SKM-1 treated with dmso at 0.1 percent for 144 hours (cell line): ENCODE measurements at regions not wholly inside any gene's neighbourhood (a gene's known extent, or its start where the extent isn't known, plus 50 kb on each side); places are given as distances from the start of the nearest gene placed in this dataset.
A peak's percentile ranks its signal among the peaks of the same experiment; 100 is the strongest.

Source experiments
- DNase-seq: peaks from one replicate; lab custom pipeline; 2025; ENCODE audit not compliant: unreplicated experiment; lab: John Stamatoyannopoulos, UW

DNA sequence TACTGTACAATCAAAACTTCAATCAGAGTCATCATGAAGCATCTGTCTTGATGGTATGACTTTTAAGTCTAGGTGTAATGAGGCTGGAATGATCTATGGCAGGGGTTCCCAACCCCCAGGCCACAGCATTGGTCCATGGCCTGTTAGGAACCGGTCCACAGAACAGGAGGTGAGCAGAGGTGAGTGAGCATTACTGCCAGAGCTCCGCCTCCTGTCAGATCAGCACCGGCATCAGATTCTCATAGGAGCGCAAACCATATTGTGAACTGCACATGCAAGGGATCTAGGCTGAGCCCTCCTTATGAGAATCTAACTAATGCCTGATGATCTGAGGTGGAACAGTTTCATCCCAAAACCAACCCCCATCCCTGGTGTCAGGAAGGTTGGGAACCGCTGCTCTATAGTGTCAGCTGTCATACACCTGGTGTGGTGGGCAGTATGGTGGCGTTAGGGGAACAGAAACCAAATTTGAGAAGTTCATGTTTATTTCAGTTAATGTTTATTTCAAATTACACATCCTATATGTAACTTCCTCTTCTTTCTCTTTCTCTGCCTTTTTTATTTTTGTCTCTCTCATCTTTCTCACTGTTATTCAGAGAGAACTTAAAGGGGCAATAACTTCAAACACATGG is 432.6 kb downstream of the TNS3 start:
- no peak for DNase-seq

DNA sequence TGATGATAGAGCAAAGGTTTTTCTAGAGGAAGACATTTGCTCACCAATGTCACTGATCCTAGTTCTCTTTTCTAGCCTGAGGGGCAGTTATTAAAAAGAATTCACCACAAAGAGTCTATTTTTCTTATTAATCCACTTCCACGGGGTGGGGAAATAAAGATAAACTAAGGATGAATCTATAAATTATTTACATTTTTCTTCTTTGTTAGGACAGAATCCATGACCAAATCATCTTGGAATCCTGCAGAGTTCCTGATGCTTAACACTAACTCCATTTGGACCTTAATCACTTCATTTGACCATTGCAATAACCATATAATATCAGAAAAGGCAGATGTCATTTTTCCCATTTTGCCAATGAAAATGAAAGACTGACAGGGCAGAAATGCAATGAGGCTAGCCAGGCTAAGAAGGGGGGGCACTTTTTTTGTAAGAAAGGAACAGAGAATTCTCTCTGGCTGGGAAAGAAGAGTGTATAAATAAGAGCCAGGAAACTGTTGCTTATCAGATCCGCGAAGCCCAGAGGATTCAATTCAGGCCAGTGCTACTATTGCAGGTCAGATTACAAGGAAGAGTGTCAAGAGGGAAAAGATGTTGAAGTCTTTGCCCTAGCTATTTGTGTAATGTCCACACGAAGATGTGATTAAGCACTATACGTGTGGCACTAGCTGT is 433.2 kb downstream of the TNS3 start:
- no peak for DNase-seq

DNA sequence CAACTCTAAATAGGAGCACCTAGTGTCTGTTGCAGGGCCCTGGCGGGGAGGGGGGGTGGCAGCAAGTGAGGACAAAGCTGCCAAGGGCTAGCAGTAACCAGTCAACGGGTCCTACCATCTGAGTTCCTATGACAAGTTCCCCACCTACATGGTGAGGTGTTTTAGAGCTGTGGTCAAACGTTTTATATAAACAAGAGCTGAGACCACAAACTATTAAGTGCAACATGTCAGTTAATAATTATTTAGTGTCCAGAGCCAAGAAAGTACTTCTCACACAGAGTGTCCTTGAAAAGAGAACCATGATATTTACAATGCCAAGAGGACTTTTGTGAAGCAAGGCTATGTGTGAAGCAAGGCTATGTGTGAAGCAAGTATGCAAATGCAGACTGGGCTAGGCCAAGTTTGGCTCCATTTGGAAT is 434.7 kb downstream of the TNS3 start:
- no peak for DNase-seq

DNA sequence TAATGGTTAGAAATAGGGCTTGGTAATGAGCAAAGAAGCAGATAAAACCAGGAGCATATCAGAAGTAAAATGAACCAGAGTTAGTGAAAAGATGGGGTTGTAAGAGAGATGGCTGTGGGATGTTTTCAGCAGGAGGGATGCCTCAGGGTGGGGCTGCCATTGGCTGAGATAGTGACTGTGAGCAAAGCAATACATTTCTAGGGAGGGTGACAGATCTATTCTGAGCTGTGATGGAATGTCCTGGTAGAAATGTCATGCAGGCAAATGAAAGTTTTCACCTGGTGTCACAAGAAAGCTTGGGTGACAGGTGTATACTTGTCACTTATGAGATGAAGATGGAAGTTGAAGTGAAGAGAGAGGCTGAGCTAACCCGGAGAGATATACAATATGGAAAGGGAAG is 435.9 kb downstream of the TNS3 start:
- DNase-seq: no peak

DNA sequence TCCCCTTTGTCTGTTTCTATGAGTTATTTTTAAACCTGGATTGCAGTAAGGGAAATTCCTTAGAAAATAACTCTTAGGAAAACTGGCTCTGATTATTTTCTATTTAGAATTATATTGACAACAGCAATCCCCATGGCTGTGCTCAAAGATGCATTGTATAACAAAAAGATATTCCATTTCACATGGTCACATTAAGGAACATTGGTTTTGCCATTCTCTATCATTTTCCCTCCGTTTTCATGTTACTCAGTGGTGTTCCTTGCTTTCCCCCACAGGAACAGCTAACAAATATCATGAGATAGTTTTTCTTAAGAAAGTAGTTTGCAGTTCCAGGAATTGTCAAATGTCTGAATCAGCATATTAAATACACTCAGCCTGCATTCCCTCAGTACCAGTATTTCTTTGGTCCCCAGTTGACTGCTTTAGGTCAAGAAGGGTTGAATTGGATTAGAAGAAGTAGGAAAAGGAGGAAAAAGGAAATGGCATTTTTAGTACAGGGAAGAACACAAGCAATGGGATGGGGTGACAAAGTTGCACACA is 436.7 kb downstream of the TNS3 start:
- no peak for DNase-seq

DNA sequence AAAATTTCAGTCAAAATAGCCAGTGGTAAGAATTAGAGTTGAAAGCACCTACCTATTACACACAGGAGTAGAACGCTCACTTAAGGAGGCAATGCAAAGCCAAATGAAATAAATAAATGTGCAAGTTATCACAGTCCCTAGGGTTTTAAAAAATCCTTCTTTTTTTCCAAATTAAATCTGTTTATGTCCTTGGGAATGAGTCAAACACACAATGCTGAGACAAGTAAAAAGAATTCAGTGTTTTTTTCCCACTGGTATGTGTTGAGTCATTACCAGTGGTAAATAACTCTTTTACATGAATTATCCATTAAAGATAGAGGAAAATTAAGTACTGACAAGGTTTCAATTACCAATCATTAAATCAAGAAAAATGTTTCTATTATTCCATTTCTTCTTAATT is 438.6 kb downstream of the TNS3 start:
- no peak for DNase-seq

DNA sequence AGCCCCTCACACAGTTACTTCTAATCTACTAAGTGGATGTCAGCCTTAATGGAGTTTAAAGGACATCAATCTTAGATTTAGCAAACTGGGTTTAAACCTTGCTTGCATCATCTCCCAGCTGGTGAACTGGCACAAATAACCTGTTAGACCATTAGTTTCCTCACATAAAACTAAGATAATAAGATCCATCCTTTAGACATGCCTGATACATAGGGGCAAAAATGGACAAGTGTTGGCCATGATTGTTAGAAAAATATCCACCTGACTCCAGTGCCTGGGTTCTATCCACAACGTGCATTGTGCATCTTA is 439.1 kb downstream of the TNS3 start:
- DNase-seq: no peak

DNA sequence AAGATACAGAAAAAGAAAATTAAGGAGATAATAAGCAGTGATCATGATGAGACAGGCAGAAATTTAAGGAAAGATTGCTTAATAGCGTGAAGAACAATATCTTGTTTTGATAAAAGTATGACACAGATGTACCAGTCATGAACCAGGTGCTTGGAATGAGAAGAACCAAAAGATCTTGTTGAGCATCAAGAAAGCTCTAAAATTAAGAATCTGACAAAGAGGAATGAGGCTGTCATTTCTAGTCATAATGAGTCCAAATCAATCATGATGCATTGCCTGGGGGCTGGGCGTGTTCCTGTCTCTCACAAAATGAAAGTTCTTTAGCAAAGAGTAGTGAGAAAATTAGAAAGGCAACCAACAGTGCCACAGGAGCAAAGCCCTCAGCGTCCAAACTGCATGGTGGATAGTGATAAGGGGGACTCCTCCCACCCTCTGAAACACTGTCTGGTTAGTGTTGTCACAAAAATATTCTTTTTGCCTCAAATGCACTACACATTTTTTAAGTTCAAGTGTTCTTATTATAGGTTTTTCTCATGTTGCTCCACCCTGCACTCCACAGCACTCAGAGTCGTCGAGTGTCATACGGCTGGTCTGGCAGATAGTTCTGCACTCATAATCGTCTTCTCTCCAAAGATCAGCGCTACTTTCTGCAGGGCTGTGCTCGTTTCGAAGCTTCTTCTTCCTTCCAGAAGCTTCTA is 439.6 kb downstream of the TNS3 start:
- DNase-seq: no peak

DNA sequence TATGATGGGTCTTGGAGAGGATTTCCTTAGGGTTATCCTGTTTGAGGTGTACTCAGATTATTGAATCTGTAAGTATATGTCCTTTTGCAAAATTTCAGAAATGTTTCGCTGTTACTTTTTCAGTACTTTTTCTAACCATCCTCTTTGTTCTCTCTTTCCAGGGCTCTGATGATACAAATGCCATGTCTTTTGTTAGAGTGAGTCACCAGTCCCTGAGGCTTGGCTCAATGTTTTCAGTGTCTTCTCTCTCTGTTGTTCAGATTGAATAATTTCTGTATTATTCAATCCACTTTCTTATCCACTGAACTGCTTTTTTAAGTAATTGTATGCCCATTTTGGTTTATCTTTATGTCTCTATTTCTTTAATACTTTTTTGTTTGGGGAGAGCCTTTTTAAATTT is 449.4 kb downstream of the TNS3 start:
- no peak for DNase-seq

DNA sequence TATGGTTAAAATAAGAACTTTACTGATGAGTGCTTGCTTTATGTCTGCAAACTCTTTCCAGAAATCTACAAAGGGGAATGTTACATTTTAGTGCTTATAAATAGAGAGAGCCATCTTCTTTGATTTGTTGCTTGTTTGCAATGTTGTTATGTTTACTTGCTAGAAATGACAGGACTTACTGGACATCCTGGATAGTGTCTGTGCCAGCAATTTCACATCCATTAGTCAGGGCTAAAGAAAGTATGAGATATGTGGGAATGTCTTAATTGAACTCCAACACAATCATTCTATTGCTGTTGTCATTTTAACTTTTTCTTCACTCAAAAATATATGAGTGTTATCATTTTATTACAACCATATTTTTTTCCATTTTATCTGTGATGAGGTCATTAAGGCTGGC is 453.2 kb downstream of the TNS3 start:
- DNase-seq: no peak

DNA sequence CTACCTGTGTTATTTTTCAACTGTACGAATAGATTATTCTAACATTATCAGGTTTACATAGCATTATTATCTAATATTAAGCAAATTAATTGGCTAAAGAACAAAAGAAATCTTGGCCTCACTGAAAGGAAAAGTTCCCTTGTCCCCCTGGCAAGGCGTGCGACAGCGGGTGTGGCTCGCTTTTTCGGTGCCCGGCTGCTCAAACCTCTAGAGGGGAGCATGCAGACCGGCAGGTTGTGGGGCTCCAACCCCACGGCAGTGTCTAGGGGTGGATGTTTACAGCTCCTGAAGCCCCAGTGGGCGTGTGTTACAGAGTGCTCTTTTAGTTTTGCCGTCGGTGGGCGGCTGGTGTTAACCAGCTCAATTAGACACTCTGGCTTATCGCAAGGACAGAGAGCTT is 456.4 kb downstream of the TNS3 start:
- DNase-seq: no peak

DNA sequence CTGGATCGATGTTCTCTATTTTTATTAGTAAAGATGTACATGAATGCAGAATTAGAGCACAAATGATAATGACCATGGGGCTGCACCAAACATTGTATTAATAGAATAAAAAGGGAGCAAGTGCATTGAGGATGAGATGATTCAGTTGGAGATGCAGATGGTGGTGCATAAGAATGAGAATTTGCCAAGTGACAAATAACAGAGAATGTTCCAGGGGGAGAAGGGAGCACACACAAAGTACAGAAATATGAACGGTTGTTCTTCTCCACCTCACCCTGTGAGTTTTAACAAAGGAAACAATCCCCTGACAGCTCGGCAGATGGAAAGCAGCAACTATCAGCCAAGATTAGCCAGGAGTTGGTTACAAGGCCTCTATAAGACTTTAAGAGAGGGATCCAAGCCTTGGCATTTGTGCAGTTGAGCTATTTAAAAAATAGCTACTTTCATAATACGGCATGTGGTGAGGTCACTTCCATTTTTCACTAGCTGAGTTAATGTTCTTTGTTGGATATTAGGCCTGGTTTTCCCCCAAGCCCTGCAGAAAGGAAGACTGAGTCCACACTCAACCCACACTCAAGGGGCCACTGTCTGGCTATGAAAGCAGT is 462.5 kb downstream of the TNS3 start:
- DNase-seq: no peak

DNA sequence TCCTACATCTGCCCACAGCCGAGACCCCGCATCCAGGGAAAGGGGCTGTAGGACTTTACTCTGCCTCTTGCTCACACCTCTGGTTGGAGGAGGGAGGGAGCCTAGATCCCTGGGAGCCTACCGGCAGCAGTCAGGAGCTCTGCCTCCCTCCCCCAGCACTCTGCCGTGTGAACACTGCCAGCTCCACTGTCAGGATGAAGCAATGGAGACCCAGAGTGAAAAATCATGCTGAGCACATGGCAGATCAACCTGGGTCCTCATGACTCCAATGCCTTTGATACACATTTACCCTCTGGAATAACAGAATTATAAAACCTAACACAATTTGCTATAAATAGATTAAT is 477.7 kb downstream of the TNS3 start:
- DNase-seq: no peak

DNA sequence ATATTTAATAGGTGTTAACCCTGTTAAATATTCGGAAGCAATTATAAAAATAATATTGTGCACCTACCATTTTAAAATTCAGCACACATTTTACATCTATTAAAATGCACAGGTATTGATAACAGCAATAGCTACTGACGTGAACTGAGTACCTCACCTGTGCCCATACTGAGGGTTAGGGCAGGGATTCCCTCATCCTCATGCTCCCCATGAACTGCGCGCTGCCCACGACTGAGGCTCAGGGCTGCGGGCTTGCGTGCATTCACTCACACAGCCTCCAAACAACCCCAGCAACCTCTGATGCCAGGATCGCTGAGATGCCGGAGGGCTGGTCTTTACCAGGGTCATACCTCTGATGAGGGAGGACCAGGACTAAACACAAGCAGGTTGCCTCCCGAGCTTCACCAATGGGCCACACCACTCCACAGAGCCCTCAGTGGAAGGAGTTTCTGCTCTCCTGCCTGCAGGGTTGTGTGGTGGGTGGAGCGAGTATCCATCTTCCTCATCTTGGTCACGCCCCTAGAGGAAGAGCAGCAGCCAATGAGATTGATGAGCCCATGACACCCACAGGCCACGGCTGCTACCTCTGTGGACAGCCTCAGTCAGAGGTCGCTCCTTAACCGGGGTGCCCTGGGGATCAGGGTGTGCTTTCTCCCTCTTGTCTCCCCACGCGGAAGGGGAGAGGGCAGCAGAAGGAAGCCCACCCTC is 478.3 kb downstream of the TNS3 start:
- DNase-seq: no peak

DNA sequence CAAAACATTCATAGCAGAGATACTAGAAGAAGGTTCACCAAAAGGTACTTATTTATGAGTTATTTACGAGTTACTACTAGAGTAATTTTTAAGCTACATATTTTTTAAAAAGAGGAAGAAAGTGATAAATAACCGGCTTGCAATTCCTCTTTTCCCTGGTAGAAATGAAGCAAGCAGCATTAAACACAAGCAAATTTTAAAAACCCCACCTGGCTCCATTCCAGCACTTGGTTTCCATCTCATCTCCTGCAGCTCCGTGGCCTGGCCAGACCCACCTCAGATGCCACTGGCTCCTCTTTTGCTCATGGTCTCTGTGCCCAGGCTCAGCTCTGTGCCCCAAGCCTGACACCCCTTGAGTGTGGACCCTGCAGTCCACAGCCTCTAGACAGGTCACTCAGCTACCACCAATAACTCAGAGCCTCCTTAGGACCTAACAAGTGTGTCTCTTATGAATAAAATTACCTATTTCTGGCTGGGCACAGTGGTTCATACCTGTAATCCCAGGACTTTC is 479.5 kb downstream of the TNS3 start:
- peak; percentile 13 for DNase-seq

DNA sequence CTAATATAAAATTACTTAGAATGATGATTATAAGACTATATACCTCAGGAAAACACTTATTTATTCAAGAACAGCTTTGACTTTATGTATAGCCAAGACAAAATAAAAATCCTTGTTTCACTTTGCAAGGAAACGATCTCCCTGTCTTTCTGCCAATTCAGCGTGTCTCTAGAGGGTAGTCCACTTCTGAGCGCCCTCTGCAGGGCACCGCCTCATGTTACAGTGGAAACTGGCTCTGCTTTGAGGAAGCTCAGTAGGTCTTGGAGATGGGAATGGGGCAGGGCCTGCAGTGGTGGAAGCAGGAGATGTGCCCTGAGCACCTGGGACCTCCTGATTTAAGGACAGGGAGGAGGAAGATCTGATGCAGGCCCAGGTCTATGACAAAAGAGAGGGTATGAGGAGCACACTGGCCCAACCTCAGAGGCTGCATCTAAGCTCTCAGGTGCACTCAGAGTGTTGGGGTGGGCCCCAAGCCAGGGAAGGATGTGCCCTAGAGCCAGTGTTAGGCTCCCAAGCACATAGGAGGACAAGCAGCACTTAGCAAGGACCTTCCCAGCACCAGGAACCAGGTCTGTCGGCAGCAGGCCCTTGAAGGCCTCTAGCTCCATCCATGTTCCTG is 481.0 kb downstream of the TNS3 start:
- peak; percentile 76 for DNase-seq

DNA sequence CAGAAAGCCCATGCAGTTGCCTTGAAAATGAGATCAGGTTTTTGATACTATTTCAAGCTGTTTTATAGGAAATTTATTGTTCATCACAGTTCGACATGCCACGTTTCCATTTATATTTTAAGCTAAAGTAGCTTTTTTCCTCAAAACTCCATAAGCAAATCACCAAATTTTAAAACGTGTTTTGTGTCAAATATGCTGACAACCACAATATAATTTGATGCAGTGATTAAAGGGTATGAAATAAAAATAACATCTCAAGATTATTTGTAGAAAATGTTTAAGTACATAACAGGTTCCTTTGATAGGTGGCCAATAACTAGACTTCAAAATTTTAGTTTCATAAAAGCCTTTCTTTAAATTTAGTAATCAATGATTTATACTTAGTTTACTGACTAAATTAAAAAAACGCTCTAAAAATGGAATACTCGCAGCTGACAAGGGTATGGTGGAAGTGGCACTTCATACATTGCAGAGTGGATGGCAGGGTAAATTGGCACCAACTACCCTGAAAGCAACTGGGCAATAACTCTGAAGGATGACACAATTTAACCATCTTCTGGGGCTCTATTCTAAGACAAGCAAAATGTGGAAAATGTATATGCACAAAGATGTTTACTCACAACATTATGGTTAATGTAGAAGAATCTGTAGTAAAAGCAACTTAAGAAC is 481.6 kb downstream of the TNS3 start:
- no peak for DNase-seq

DNA sequence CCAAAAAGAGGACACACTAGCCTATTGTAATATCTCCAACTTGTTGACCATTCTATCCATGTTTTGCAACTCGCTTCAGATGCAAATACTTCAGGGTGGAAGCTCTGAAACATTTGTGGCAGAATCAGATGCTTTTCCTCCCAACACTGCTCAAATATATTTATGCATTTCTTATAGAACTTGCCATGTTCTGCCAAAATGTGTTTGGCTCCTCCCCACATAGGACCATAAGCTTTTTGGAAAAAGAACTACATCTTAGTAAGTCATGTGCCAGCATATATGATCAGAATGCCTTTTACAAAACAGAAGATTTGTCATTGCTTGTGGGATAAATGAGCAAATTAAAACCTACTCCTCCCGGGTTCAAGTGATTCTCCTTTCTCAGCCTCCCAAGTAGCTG is 484.5 kb downstream of the TNS3 start:
- no peak for DNase-seq

DNA sequence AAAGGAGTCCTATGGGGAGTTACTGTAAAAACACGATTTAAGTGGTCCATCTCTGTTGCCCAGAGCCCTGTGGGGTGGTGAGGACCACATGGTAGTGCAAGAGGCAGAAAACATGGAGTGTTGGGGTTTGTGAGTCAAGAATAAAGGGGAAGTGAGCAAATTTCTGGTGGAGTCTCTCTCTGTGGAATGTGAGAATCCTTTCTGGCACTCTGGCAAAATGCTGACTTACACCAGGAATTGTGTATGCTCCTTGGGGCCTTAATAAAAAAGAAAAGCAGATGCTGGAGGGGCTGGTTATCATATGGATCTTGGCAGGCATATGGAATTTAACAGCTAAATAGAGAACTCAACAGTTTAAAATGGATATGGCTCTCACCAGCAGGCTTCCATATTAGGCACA is 486.0 kb downstream of the TNS3 start:
- DNase-seq: no peak

DNA sequence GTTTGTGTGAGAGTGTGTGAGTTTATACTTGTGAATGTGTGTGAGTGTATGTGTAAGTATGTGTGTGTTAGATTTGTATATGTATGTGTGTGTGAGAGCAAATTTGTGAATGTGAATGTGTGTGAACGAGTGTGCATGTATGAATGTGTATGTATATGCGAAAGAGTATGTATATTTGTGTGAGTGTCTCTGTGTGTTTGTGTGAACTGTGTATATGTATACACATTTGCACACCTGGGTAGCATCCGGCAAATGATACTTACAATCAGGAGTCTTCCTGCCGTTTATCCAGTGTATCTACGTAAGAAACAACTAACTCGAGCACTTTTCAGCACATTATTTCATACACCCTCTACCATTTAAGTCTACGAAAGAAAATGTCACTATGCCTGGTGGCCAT is 487.4 kb downstream of the TNS3 start:
- DNase-seq: no peak
